ENCODE measurements at regions not wholly inside any gene's neighbourhood (a gene's known extent, or its start where the extent isn't known, plus 50 kb on each side); places are given as distances from the start of the nearest gene placed in this dataset.

- Mint-ChIP-seq H3K9me3 (no peaks in the 10 kb centered on the region), H3K4me3 (no peak overlapping the region), H3K4me1 (peaks cover 45 to 46% of the 10 kb centered on the region in 2 experiments), H3K36me3 (ENCODE audit: insufficient read depth in 1 of 3, low read depth in 3 of 3) (no peaks in the 10 kb centered on the region), H3K27me3 (ENCODE audit: low read depth) (no peaks in the 10 kb centered on the region), H3K27ac (no peak overlapping the region)
- Histone ChIP-seq H4K5ac (ENCODE audit: insufficient read length, low read depth, low read length) (no peak overlapping the region), H3K27me3 (ENCODE audit: insufficient read depth, low read length) (no peaks in the 10 kb centered on the region; the same call in 1 of the 2 replicates), H3T11ph (ENCODE audit: low read length) (no peak overlapping the region), H3K27ac (ENCODE audit: insufficient read length, low read depth, low read length) (no peak overlapping the region), H3K23ac (ENCODE audit: insufficient read length, low read depth, low read length) (no peak overlapping the region), H3K4ac (ENCODE audit: low read depth, low read length) (no peak overlapping the region), H3K79me1 (ENCODE audit: insufficient read depth, low read depth, low read length, poor library complexity, severe bottlenecking) (no peaks in the 10 kb centered on the region), H2BK5ac (ENCODE audit: insufficient read length, low read length) (no peak overlapping the region), H2BK12ac (ENCODE audit: insufficient read length, low read depth, low read length) (no peak overlapping the region), H3K23me2 (ENCODE audit: insufficient read length, low read depth, low read length, poor library complexity, severe bottlenecking) (no peaks in the 10 kb centered on the region), H3K4me2 (ENCODE audit: insufficient read depth, insufficient read length, low read length) (no peak overlapping the region), H2BK120ac (ENCODE audit: low read depth, low read length, poor library complexity, severe bottlenecking) (no peak overlapping the region), H4K20me1 (ENCODE audit: control insufficient read depth, insufficient read depth, insufficient read length) (no peaks in the 10 kb centered on the region), H3K9ac (ENCODE audit: extremely low read depth, insufficient read length, low read length) (no peak overlapping the region), H3K56ac (ENCODE audit: insufficient read length, low read depth, low read length) (no peak overlapping the region), H2AFZ (ENCODE audit: low read length) (no peak overlapping the region), H4K91ac (ENCODE audit: insufficient read length, low read depth, low read length) (no peak overlapping the region), H2BK15ac (ENCODE audit: low read depth, low read length) (no peak overlapping the region), H4K8ac (replicated peaks; ENCODE audit: insufficient read length, low read depth, low read length) (no peak overlapping the region), H2AK5ac (ENCODE audit: insufficient read length, low read length) (no peak overlapping the region), H2BK20ac (ENCODE audit: low read depth, low read length, poor library complexity, severe bottlenecking) (no peak overlapping the region), H3K18ac (ENCODE audit: insufficient read length, low read depth, low read length) (no peak overlapping the region), H3K14ac (ENCODE audit: insufficient read depth, low read length) (no peak overlapping the region), H3K9me3 (ENCODE audit: control insufficient read depth, low read depth, low read length) (no peaks in the 10 kb centered on the region), H3K79me2 (ENCODE audit: insufficient read depth, low read length) (no peaks in the 10 kb centered on the region), H3K4me1 (ENCODE audit: insufficient read depth, low read length) (no peaks in the 10 kb centered on the region)
- no CpG with 5 or more reads among the region's 3 CpGs for WGBS (ENCODE audit: extremely low coverage, insufficient read length, low lambda C conversion rate)
- TF ChIP-seq CTCF (conservative IDR thresholded peaks at IDR 0.05), result no peak
- DNase-seq, result no peak
These were observed 425.3 kb downstream of the NR4A2 start for GRCh38 chr2:155907211-155907610.

Data from H9 (cell line).